Uterus (tissue), 2 donors: ENCODE measurements at regions not wholly inside any gene's neighbourhood (a gene's known extent, or its start where the extent isn't known, plus 50 kb on each side); places are given as distances from the start of the nearest gene placed in this dataset.

Source experiments
- CTCF ChIP-seq, 4 experiments: fragments of 200-600 bp in 2 of 4; fragments of 450-650 bp in 2 of 4; sonication (generic) in 2 of 4; IDR thresholded peaks; one replicate each; pipeline ENCODE4 v1.5.1; 2016 to 2019; ENCODE audit warnings: antibody characterized with exemption in 4 of 4, mild to moderate bottlenecking in 2 of 4, moderate library complexity in 1 of 4
- POLR2A ChIP-seq, 2 donors: fragments of 450-650 bp; IDR thresholded peaks; one replicate each; pipeline ENCODE4 v1.6.1; 2016; ENCODE audit warnings: antibody characterized with exemption in 2 of 2, mild to moderate bottlenecking in 1 of 2, moderate library complexity in 1 of 2

GRCh38 chr11:121755191-121755590 is 302.4 kb upstream of the SORL1-AS1 start:
- no peak for TF ChIP-seq CTCF (IDR thresholded peaks at IDR 0.05)
- TF ChIP-seq POLR2A (IDR thresholded peaks at IDR 0.05): no peak
